Hypothalamus (tissue), 51 donors: ENCODE measurements at regions not wholly inside any gene's neighbourhood (a gene's known extent, or its start where the extent isn't known, plus 50 kb on each side); places are given as distances from the start of the nearest gene placed in this dataset.
A peak's percentile ranks its signal among the peaks of the same experiment; 100 is the strongest.

Experiments
- DNase-seq, 51 donors: peaks; one replicate each; lab custom pipeline; 2025; lab: John Stamatoyannopoulos, UW

- no peak for DNase-seq
Observed at GRCh38 chr18:78861116-78861515, 118.5 kb upstream of the SALL3 start.

DNA sequence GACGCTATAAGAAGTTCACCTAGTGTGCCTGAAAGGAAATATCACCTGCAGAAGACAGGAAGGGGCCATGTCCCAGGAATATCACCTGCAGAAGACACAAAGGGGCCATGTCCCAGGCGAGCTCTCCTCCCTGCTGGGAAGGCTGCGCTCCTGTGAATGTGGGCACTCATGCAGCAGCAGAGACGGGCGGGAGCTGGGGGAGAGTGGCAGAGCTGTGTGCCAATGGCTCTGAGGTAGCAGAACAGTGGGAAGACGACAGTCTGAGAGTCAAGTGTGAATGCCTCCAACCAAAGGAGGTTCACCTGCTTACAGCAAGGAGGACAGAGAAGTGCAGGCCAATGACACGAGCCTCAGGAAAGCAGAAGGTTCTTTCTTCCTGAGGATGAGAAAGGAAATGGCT lies 117.9 kb upstream of the SALL3 start:
- DNase-seq = no peak

DNA sequence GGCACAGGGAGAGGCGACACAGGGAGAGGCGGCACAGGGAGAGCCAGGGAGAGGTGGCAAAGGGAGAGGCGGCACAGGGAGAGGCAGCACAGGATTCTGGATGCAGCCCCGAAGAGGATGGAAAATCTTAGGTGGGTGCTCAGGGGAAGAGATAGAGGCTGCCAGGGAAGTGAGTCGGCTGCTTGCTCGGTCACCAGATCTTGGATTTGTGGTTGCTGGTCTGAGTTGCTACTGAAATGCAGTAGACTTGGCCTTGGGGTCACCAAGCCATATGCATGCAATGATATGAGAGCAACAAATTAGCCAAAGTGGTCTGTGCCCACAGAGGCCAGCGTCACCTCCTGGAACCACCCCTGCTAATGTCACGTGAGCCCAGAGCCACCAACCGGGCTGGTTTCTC lies 117.2 kb upstream of the SALL3 start:
- DNase-seq = no peak

DNA sequence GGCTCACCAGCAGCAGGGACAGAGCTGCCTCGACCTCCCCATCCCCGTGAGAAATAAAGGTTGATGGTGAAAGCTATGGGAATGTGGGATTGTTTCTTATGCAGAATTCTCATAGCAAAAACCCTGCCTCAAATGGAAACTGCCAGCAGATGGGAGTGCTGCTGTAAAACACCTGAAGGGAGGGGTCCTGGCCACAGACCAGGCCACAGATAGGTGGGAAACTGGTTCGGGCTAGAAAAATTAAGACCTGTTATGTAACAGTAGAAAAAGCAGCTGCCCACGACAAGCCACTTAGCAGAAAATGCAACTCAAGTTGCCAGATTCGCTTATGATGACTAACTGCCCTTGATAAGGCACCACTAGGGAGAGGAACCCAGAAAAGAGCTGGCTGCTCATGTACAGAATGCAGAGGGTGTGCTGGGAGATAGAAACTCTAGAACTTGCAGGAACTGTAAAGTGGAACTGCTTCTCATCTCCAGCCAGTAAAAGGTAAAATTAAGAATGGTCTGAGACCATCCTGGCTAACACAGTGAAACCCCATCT lies 114.5 kb upstream of the SALL3 start:
- DNase-seq = no peak

GRCh38 chr18:78865771-78866310 lies 113.8 kb upstream of the SALL3 start:
- no peak for DNase-seq

DNA sequence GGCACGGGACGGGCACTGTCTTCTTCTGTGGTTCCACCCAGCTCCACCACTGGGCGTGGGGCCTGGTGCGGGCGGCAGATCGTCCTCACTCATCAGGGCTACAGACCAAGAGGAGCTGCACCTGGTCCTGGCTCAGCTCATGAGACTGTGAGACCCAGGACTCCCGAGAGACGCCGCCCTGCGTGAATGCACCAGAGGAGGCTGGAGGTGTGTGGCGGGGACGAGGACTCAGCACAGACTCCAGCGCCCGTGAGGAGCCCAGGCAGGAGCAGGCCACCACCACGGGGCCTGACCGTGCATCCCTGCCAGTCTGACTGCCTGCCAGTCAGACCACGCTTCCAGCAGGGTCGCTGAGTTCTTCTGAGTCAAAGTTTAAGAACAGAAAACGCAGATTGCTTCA lies 112.5 kb upstream of the SALL3 start:
- no peak for DNase-seq

DNA sequence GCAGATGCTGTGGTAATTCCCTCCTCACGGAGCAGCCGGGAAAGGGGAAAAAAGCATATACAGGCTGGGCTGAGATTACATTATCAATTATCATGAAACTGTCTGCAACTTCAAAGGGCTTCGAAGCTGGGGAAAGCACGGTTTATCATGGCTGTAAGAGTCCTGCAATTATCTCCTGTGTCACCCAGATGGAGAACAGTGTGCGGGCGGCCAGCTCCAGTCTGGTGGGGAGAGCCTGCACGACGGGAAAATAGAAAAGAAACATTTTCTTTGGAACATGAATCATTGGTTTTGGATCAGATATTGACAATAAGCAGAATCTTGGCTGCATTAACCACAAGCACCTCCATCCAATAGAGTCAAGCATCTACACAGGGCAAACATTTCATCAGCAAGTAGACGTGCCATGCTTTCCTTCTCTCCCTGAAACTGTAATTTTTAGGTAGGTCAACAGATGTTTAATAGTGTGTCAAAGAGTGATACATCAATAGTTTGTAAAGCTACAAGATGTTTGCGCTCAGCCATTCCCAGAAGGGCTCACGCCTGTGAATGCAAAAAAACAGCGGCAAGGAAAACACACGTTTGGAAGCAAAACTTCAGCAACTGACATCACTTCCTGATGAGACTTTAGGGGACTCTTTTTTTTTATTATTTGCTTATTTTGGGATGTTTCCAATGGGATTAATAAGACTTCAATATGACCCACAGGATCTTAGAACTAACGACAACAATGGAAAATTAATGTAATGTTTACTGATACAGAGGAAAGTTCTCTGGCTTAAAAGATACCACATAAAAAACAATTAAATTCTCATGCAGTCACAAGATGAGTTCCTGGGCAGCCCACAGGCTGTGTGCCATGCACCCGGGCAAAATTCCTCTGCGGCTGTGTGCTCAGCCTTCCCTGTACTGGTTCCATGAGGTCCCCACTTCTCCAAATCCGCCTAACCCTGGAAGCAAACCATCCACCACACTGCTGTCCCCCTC lies 111.0 kb upstream of the SALL3 start:
- DNase-seq = no peak

- peak in 1 of 51 donors; percentile 29 for DNase-seq
Observed at GRCh38 chr18:78871618-78872017, 108.0 kb upstream of the SALL3 start.

DNA sequence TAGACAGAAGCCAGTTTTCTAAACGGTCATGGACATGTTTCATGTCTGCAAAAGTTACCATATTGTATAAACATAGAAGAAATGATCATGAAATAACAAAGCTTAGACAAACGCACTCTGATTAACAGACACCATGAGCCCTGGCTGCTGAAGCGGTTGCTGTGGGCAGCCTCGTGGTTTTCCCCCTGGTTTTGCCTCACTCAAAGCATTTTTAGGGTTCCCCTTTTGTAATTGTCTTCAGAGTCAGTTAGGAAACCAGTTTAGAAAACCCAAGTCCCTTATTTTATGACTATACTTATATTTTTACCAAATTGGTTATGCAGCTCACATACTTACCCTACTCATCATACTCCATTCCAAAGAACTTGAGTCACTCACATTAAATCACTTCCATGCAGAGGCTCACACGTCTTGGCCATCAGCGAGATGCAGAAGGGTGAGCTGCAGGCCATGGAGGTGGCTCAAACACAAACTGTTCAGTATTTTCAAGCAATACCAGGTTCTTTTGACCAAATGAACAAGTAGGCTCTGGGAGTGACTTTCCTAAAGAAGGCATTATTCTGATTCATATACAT lies 105.6 kb upstream of the SALL3 start:
- DNase-seq = no peak

GRCh38 chr18:78875016-78875777 lies 104.4 kb upstream of the SALL3 start:
- DNase-seq = peak in 11 of 51 donors; percentile 7 to 45 (median 29)

DNA sequence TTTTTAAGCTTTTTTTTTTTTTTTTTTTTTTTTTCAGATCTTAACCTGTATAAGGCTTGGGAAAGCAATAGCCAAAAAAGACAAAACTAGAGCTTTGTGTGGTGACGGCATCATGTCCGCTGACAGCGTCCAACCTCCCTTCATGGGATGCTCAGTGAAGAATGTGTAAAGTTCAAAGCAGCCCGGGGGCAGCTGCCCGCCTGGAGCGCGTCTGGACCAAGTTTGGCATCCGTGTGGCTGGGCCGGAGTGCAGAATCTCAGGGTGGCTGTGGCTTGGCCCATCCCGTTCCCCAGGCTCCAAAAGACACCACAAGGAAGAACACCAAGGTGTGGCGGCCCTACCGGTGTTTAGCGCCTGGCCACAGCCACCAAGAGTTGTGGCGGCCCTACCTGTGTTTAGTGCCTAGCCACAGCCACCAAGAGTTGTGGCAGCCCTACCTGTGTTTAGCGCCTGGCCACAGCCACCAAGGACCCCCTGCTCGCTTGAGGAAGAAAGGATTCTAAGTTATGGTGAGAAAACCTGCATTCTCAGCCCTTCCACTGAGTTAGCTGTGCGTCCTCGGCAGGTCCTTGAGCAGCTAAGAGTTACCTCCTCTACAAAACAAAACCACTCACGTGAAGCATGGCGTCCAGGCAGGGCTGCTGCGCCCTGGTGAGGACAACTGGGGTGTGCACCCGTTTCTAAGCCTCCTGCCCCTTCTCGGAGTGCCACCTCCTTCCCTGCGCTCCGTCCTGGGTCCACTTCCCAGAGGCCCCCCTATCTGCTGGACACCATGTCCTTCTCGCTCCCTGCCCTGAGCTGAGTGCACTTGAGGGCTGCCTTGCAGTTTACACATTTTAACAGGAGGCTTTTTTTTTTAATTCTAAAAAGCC lies 103.6 kb upstream of the SALL3 start:
- no peak for DNase-seq

GRCh38 chr18:78876868-78877267 lies 102.8 kb upstream of the SALL3 start:
- no peak for DNase-seq

DNA sequence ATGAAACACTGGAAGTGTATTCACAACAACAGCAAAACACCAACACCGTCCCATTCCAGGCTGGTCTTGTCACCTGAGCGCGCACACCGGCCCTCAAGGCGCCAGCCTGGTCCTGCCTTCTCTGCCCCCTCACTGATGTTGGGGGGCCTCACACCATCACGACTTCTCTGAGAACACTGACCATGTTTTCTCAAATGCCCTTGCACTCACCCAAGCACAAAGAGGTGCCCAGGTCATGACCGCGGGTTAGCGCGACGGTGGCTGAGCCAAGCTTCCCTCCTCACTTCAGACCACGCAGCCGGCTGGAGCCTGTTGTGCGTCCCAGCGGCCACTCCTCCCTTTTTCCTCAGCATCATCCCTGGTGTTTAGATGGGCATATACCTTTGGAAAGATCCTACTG lies 101.3 kb upstream of the SALL3 start:
- DNase-seq = no peak

DNA sequence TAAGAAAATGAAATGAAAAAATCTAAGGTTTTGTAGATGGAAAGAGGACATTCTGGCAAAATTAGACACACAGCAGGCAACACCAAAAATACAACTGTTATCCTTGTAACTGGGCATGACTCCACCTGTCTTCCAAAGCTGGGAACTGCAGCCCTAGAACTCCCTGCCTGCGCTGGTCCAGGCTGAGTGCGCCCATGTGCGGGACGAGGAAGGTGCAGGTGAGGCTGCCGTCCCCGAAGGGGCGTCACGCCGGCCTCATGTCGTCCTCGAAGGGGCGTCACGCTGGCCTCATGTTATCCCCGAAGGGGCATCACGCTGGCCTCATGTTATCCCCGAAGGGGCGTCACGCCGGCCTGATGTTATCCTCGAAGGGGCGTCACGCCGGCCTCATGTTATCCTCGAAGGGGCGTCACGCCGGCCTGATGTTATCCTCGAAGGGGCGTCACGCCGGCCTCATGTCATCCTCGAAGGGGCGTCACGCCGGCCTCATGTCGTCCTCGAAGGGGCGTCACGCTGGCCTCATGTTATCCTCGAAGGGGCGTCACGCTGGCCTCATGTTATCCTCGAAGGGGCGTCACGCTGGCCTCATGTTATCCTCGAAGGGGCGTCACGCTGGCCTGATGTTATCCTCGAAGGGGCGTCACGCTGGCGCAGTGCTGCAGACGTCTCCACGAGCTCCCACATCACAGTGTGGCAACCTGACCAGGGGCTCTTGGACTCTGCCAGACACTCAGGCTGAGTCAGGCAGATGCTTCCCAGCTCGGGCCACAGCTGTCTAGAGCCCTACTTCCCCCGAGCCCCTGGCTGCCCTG lies 100.3 kb upstream of the SALL3 start:
- peak in 2 of 51 donors; percentile 6 for DNase-seq

DNA sequence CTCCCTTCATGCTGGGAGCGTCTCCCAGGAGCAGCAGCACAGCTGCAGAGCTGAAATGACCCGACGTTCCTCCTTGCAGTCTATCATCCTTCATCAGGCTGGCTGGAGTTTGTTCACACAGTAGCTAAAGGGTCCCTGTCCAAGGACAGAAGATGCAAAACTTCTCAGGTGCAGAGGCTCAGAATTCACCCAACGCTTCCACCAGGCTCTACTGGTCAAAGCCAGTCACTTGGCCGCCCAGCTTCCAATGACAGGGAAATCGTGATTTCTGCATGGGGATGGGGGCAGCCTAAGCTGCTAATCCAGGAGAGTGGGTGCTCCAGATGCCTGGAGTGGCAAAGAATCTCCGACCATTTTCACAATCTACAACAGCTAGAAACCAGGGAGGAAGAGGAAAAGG lies 97.0 kb upstream of the SALL3 start:
- DNase-seq = no peak

- DNase-seq = no peak
Observed at GRCh38 chr18:78883501-78883900, 96.1 kb upstream of the SALL3 start.

GRCh38 chr18:78884502-78884901 lies 95.1 kb upstream of the SALL3 start:
- DNase-seq = no peak

DNA sequence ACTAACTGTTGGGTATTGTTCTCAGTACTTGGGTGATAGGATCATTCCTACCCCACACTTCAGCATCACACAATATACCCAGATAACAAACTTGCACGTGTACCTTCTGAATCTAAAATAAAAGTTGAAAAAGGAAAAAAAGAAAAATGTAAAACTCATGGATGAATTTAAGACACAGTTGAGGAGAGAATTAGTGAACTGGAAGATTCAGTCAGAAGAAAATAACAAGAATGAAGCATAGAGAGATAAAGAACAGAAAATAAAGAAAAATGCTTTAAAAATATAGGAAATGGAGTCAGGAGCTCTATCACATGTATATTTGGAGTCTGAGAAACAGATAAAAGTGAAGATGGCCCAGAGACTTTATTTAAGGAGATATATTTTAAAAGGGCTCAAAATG lies 90.4 kb upstream of the SALL3 start:
- no peak for DNase-seq

DNA sequence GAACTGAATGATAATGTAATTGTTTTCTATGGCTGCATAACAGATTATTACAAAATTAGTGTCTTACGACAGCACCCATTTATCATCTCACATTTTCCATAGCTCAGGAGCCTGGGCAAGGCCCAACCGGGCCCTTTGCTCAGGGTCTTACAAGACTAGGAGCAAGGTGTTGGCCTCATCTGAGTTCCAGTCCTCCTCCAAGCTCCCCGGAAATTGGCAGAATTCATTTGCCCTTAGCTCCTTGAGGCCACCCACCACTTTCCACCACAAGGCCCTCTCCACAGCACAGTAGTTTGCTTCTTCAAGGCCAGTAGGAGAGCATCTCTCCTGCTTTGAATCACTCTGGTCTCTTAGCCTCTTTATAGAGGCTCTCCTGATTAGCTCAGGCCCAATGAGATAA lies 89.2 kb upstream of the SALL3 start:
- DNase-seq = no peak
